Embryonic facial prominence (tissue), 1 donor: ENCODE measurements at regions not wholly inside any gene's neighbourhood (a gene's known extent, or its start where the extent isn't known, plus 50 kb on each side); places are given as distances from the start of the nearest gene placed in this dataset.
"Not testable (repeated sequence)": the region's sequence is repeated elsewhere in the genome, so short reads cannot be mapped to it uniquely, and the experiment has no call there.

Experiments
- DNase-seq: peaks from one replicate; pipeline ENCODE4 v3.0.0-alpha.2; 2016; ENCODE audit errors: extremely low spot score

GRCh38 chr9:2277644-2278043 is 262.5 kb downstream of the SMARCA2 start:
- not testable (repeated sequence) for DNase-seq

GRCh38 chr9:2279138-2279537 is 264.0 kb downstream of the SMARCA2 start:
- not testable (repeated sequence) for DNase-seq

- DNase-seq, result no peak
Measured at GRCh38 chr9:2281031-2281802, 266.1 kb downstream of the SMARCA2 start.

GRCh38 chr9:2281803-2282185 is 266.6 kb downstream of the SMARCA2 start:
- DNase-seq, result no peak

- no peak for DNase-seq
Measured at GRCh38 chr9:2284770-2285169, 269.6 kb downstream of the SMARCA2 start.

GRCh38 chr9:2285416-2286332 is 270.5 kb downstream of the SMARCA2 start:
- no peak for DNase-seq

GRCh38 chr9:2286333-2286705 is 271.2 kb downstream of the SMARCA2 start:
- DNase-seq, result no peak

GRCh38 chr9:2286825-2287455 is 271.8 kb downstream of the SMARCA2 start:
- DNase-seq, result no peak

- DNase-seq, result no peak
Measured at GRCh38 chr9:2288309-2288708, 273.2 kb downstream of the SMARCA2 start.

- no peak for DNase-seq
Measured at GRCh38 chr9:2289263-2289662, 274.1 kb downstream of the SMARCA2 start.

GRCh38 chr9:2290382-2290781 is 275.2 kb downstream of the SMARCA2 start:
- DNase-seq, result no peak

GRCh38 chr9:2291980-2292704 is 277.0 kb downstream of the SMARCA2 start:
- no peak for DNase-seq

- no peak for DNase-seq
Measured at GRCh38 chr9:2292733-2293132, 277.6 kb downstream of the SMARCA2 start.

- no peak for DNase-seq
Measured at GRCh38 chr9:2297771-2298170, 282.6 kb downstream of the SMARCA2 start.

GRCh38 chr9:2298217-2298616 is 283.1 kb downstream of the SMARCA2 start:
- no peak for DNase-seq

GRCh38 chr9:2299156-2299842 is 284.2 kb downstream of the SMARCA2 start:
- DNase-seq, result no peak

GRCh38 chr9:2299843-2300205 is 284.7 kb downstream of the SMARCA2 start:
- DNase-seq, result no peak

GRCh38 chr9:2300325-2300724 is 285.2 kb downstream of the SMARCA2 start:
- DNase-seq, result no peak

GRCh38 chr9:2302606-2303005 is 287.5 kb downstream of the SMARCA2 start:
- DNase-seq, result no peak

GRCh38 chr9:2303056-2303455 is 287.9 kb downstream of the SMARCA2 start:
- no peak for DNase-seq

- DNase-seq, result no peak
Measured at GRCh38 chr9:2307480-2307879, 292.3 kb downstream of the SMARCA2 start.
